ENCODE measurements at regions not wholly inside any gene's neighbourhood (a gene's known extent, or its start where the extent isn't known, plus 50 kb on each side); places are given as distances from the start of the nearest gene placed in this dataset.

- DNase-seq (ENCODE audit: low spot score in 2 of 2): no peak
- ATAC-seq (ENCODE audit: low read depth): no peak
- Mint-ChIP-seq H3K4me3 (no peak overlapping the region), H3K36me3 (no peaks in the 10 kb centered on the region), H3K4me1 (no peaks in the 10 kb centered on the region), H3K27me3 (peaks cover 13% of the 10 kb centered on the region), H3K9me3 (no peaks in the 10 kb centered on the region), H3K27ac (no peak overlapping the region)
Observed at GRCh38 chr11:62050716-62051115, 73.1 kb upstream of the INCENP start.

- no peaks in the 10 kb centered on the region for H3K36me3 Mint-ChIP-seq
- no peak overlapping the region for H3K4me3 Mint-ChIP-seq
- peaks cover 8% of the 10 kb centered on the region for H3K27me3 Mint-ChIP-seq
- ATAC-seq (ENCODE audit: low read depth) (no peak), DNase-seq (ENCODE audit: low spot score in 2 of 2) (no peak)
- H3K9me3 Mint-ChIP-seq: no peaks in the 10 kb centered on the region
- peaks cover 3% of the 10 kb centered on the region for H3K4me1 Mint-ChIP-seq
- H3K27ac Mint-ChIP-seq: no peak overlapping the region
Observed at GRCh38 chr11:62048100-62048499, 75.7 kb upstream of the INCENP start.

- no peak for ATAC-seq (ENCODE audit: low read depth)
- no peak for DNase-seq (ENCODE audit: low spot score in 2 of 2)
- no peak overlapping the region for H3K4me3 Mint-ChIP-seq
- no peak overlapping the region for H3K27ac Mint-ChIP-seq
- peaks cover 14% of the 10 kb centered on the region for H3K4me1 Mint-ChIP-seq
- no peaks in the 10 kb centered on the region for H3K9me3 Mint-ChIP-seq
- peaks cover 7% of the 10 kb centered on the region for H3K27me3 Mint-ChIP-seq
- H3K36me3 Mint-ChIP-seq: no peaks in the 10 kb centered on the region
Observed at GRCh38 chr11:62046568-62047100, 77.2 kb upstream of the INCENP start.

- DNase-seq (ENCODE audit: low spot score in 2 of 2) (no peak), ATAC-seq (ENCODE audit: low read depth) (no peak)
- Mint-ChIP-seq H3K4me1 (peaks cover 18% of the 10 kb centered on the region), H3K27me3 (peaks cover 4% of the 10 kb centered on the region), H3K4me3 (no peak overlapping the region), H3K36me3 (no peaks in the 10 kb centered on the region), H3K9me3 (no peaks in the 10 kb centered on the region), H3K27ac (peak overlapping the region; percentile 15)
Observed at GRCh38 chr11:62044639-62045121, 77.2 kb upstream of the FTH1 start.

- Mint-ChIP-seq H3K4me1 (peaks cover 7% of the 10 kb centered on the region), H3K27ac (no peak overlapping the region), H3K36me3 (peaks cover 2% of the 10 kb centered on the region), H3K27me3 (no peaks in the 10 kb centered on the region), H3K4me3 (no peak overlapping the region), H3K9me3 (peaks cover 3% of the 10 kb centered on the region)
- ATAC-seq (ENCODE audit: low read depth) (no peak), DNase-seq (ENCODE audit: low spot score in 2 of 2) (no peak)
Observed at GRCh38 chr11:62035293-62035692, 67.9 kb upstream of the FTH1 start.

GRCh38 chr11:62034036-62034338, 66.6 kb upstream of the FTH1 start:
- no peaks in the 10 kb centered on the region for H3K27me3 Mint-ChIP-seq
- H3K9me3 Mint-ChIP-seq: peaks cover 3% of the 10 kb centered on the region
- DNase-seq (ENCODE audit: low spot score in 2 of 2) (no peak), ATAC-seq (ENCODE audit: low read depth) (no peak)
- H3K4me3 Mint-ChIP-seq: no peak overlapping the region
- H3K4me1 Mint-ChIP-seq: peaks cover 7% of the 10 kb centered on the region
- H3K27ac Mint-ChIP-seq: peak overlapping the region; percentile 28
- H3K36me3 Mint-ChIP-seq: peaks cover 2% of the 10 kb centered on the region

GRCh38 chr11:62033191-62034035, 66.0 kb upstream of the FTH1 start:
- DNase-seq (ENCODE audit: low spot score in 2 of 2): no peak
- Mint-ChIP-seq H3K4me1 (peaks cover 7% of the 10 kb centered on the region), H3K4me3 (no peak overlapping the region), H3K36me3 (peaks cover 2% of the 10 kb centered on the region), H3K27ac (peak overlapping the region; percentile 1), H3K9me3 (peaks cover 3% of the 10 kb centered on the region), H3K27me3 (no peaks in the 10 kb centered on the region)
- peak; percentile 67 for ATAC-seq (ENCODE audit: low read depth)

GRCh38 chr11:62030071-62030684, 62.7 kb upstream of the FTH1 start:
- peaks cover 15% of the 10 kb centered on the region for H3K4me1 Mint-ChIP-seq
- H3K4me3 Mint-ChIP-seq: no peak overlapping the region
- H3K27ac Mint-ChIP-seq: no peak overlapping the region
- ATAC-seq (ENCODE audit: low read depth): no peak
- peaks cover 2% of the 10 kb centered on the region for H3K27me3 Mint-ChIP-seq
- H3K9me3 Mint-ChIP-seq: peaks cover 5% of the 10 kb centered on the region
- peaks cover 4% of the 10 kb centered on the region for H3K36me3 Mint-ChIP-seq
- DNase-seq (ENCODE audit: low spot score in 2 of 2): no peak

GRCh38 chr11:62026739-62027370, 59.4 kb upstream of the FTH1 start:
- no peak overlapping the region for H3K4me3 Mint-ChIP-seq
- no peak for ATAC-seq (ENCODE audit: low read depth)
- H3K27ac Mint-ChIP-seq: peak overlapping the region; percentile 74

GRCh38 chr11:62025487-62026105, 58.2 kb upstream of the FTH1 start:
- Mint-ChIP-seq H3K27me3 (peaks cover 2% of the 10 kb centered on the region), H3K4me3 (peak overlapping the region; percentile 59), H3K4me1 (peaks cover 12% of the 10 kb centered on the region), H3K9me3 (peaks cover 8% of the 10 kb centered on the region), H3K36me3 (peaks cover 2% of the 10 kb centered on the region), H3K27ac (peak overlapping the region; percentile 93)
- DNase-seq (ENCODE audit: low spot score in 2 of 2): peak; percentile 47 to 61
- peak; percentile 83 for ATAC-seq (ENCODE audit: low read depth)

More at GRCh38 chr11:62026739-62027370, 59.4 kb upstream of the FTH1 start:
- no peak for DNase-seq (ENCODE audit: low spot score in 2 of 2)
- Mint-ChIP-seq H3K36me3 (peaks cover 2% of the 10 kb centered on the region), H3K4me1 (peaks cover 12% of the 10 kb centered on the region), H3K27me3 (peaks cover 2% of the 10 kb centered on the region), H3K9me3 (peaks cover 3% of the 10 kb centered on the region)

GRCh38 chr11:62024936-62025486, 57.6 kb upstream of the FTH1 start:
- Mint-ChIP-seq H3K27me3 (peaks cover 2% of the 10 kb centered on the region), H3K36me3 (peaks cover 2% of the 10 kb centered on the region), H3K4me1 (peaks cover 12% of the 10 kb centered on the region), H3K4me3 (peak overlapping the region; percentile 59), H3K9me3 (peaks cover 8% of the 10 kb centered on the region), H3K27ac (peak overlapping the region; percentile 93)
- no peak for ATAC-seq (ENCODE audit: low read depth)
- no peak for DNase-seq (ENCODE audit: low spot score in 2 of 2)

- ATAC-seq (ENCODE audit: low read depth) (no peak), DNase-seq (ENCODE audit: low spot score in 2 of 2) (no peak)
- peaks cover 4% of the 10 kb centered on the region for H3K27me3 Mint-ChIP-seq
- peaks cover 8% of the 10 kb centered on the region for H3K9me3 Mint-ChIP-seq
- H3K4me1 Mint-ChIP-seq: peaks cover 16% of the 10 kb centered on the region
- no peak overlapping the region for H3K27ac Mint-ChIP-seq
- H3K4me3 Mint-ChIP-seq: no peak overlapping the region
- peaks cover 2% of the 10 kb centered on the region for H3K36me3 Mint-ChIP-seq
Observed at GRCh38 chr11:62022211-62022610, 54.8 kb upstream of the FTH1 start.

GRCh38 chr11:62020661-62021060, 53.2 kb upstream of the FTH1 start:
- peaks cover 11% of the 10 kb centered on the region for H3K4me1 Mint-ChIP-seq
- ATAC-seq (ENCODE audit: low read depth) (no peak), DNase-seq (ENCODE audit: low spot score in 2 of 2) (no peak)
- H3K27me3 Mint-ChIP-seq: peaks cover 2% of the 10 kb centered on the region
- H3K27ac Mint-ChIP-seq: no peak overlapping the region
- H3K9me3 Mint-ChIP-seq: peaks cover 6% of the 10 kb centered on the region
- no peak overlapping the region for H3K4me3 Mint-ChIP-seq
- no peaks in the 10 kb centered on the region for H3K36me3 Mint-ChIP-seq
